ENCODE measurements at regions not wholly inside any gene's neighbourhood (a gene's known extent, or its start where the extent isn't known, plus 50 kb on each side); places are given as distances from the start of the nearest gene placed in this dataset.
A peak's percentile ranks its signal among the peaks of the same experiment; 100 is the strongest.

GRCh38 chr2:199581408-199581807, 123.7 kb upstream of the SATB2 start:
- Histone ChIP-seq H3K36me3 (ENCODE audit: control insufficient read depth in 3 of 3, insufficient read depth in 3 of 3, low read length in 3 of 3) (no peaks in the 10 kb centered on the region), H3K9ac (ENCODE audit: low read depth in 1 of 3, low read length in 3 of 3) (peak overlapping the region; percentile 41 to 77 (median 53)), H3K9me3 (ENCODE audit: control insufficient read depth in 3 of 3, low read length in 3 of 3) (no peaks in the 10 kb centered on the region), H3K4me3 (ENCODE audit: low read length in 3 of 3) (peak overlapping the region; percentile 59 to 82 (median 65)), H3K4me1 (ENCODE audit: control insufficient read depth in 3 of 3, insufficient read depth in 3 of 3, low read length in 3 of 3) (peaks cover 0 to 6% (median 0%) of the 10 kb centered on the region in 3 donors), H3K27ac (ENCODE audit: low read depth, low read length) (no peak overlapping the region), H3K27me3 (ENCODE audit: control insufficient read depth in 3 of 3, insufficient read depth in 3 of 3, low read length in 3 of 3) (no peaks in the 10 kb centered on the region)

GRCh38 chr2:199575416-199575815, 117.7 kb upstream of the SATB2 start:
- H3K4me3 ChIP-seq (ENCODE audit: low read length in 3 of 3) = no peak overlapping the region
- H3K27ac ChIP-seq (ENCODE audit: low read depth, low read length) = no peak overlapping the region
- H3K9me3 ChIP-seq (ENCODE audit: control insufficient read depth in 3 of 3, low read length in 3 of 3) = no peaks in the 10 kb centered on the region
- no peaks in the 10 kb centered on the region for H3K4me1 ChIP-seq (ENCODE audit: control insufficient read depth in 3 of 3, insufficient read depth in 3 of 3, low read length in 3 of 3)
- H3K27me3 ChIP-seq (ENCODE audit: control insufficient read depth in 3 of 3, insufficient read depth in 3 of 3, low read length in 3 of 3) = no peaks in the 10 kb centered on the region
- H3K9ac ChIP-seq (ENCODE audit: low read depth in 1 of 3, low read length in 3 of 3) = no peak overlapping the region
- no peaks in the 10 kb centered on the region for H3K36me3 ChIP-seq (ENCODE audit: control insufficient read depth in 3 of 3, insufficient read depth in 3 of 3, low read length in 3 of 3)

GRCh38 chr2:199572571-199572970, 114.8 kb upstream of the SATB2 start:
- no peaks in the 10 kb centered on the region for H3K9me3 ChIP-seq (ENCODE audit: control insufficient read depth in 3 of 3, low read length in 3 of 3)
- no peak overlapping the region for H3K9ac ChIP-seq (ENCODE audit: low read depth in 1 of 3, low read length in 3 of 3)
- no peak overlapping the region for H3K27ac ChIP-seq (ENCODE audit: low read depth, low read length)
- no peaks in the 10 kb centered on the region for H3K4me1 ChIP-seq (ENCODE audit: control insufficient read depth in 3 of 3, insufficient read depth in 3 of 3, low read length in 3 of 3)
- no peaks in the 10 kb centered on the region for H3K27me3 ChIP-seq (ENCODE audit: control insufficient read depth in 3 of 3, insufficient read depth in 3 of 3, low read length in 3 of 3)
- H3K4me3 ChIP-seq (ENCODE audit: low read length in 3 of 3) = no peak overlapping the region
- no peaks in the 10 kb centered on the region for H3K36me3 ChIP-seq (ENCODE audit: control insufficient read depth in 3 of 3, insufficient read depth in 3 of 3, low read length in 3 of 3)

GRCh38 chr2:199570934-199571333, 113.2 kb upstream of the SATB2 start:
- H3K4me3 ChIP-seq (ENCODE audit: low read length in 3 of 3) = no peak overlapping the region
- H3K9ac ChIP-seq (ENCODE audit: low read depth in 1 of 3, low read length in 3 of 3) = no peak overlapping the region
- H3K36me3 ChIP-seq (ENCODE audit: control insufficient read depth in 3 of 3, insufficient read depth in 3 of 3, low read length in 3 of 3) = no peaks in the 10 kb centered on the region
- H3K9me3 ChIP-seq (ENCODE audit: control insufficient read depth in 3 of 3, low read length in 3 of 3) = no peaks in the 10 kb centered on the region
- H3K27me3 ChIP-seq (ENCODE audit: control insufficient read depth in 3 of 3, insufficient read depth in 3 of 3, low read length in 3 of 3) = no peaks in the 10 kb centered on the region
- no peaks in the 10 kb centered on the region for H3K4me1 ChIP-seq (ENCODE audit: control insufficient read depth in 3 of 3, insufficient read depth in 3 of 3, low read length in 3 of 3)
- H3K27ac ChIP-seq (ENCODE audit: low read depth, low read length) = no peak overlapping the region

GRCh38 chr2:199569336-199569735, 111.6 kb upstream of the SATB2 start:
- Histone ChIP-seq H3K36me3 (ENCODE audit: control insufficient read depth in 3 of 3, insufficient read depth in 3 of 3, low read length in 3 of 3) (no peaks in the 10 kb centered on the region), H3K4me3 (ENCODE audit: low read length in 3 of 3) (no peak overlapping the region), H3K27ac (ENCODE audit: low read depth, low read length) (no peak overlapping the region), H3K9ac (ENCODE audit: low read depth in 1 of 3, low read length in 3 of 3) (no peak overlapping the region), H3K4me1 (ENCODE audit: control insufficient read depth in 3 of 3, insufficient read depth in 3 of 3, low read length in 3 of 3) (no peaks in the 10 kb centered on the region), H3K9me3 (ENCODE audit: control insufficient read depth in 3 of 3, low read length in 3 of 3) (peaks cover 0 to 2% (median 0%) of the 10 kb centered on the region in 3 donors), H3K27me3 (ENCODE audit: control insufficient read depth in 3 of 3, insufficient read depth in 3 of 3, low read length in 3 of 3) (no peaks in the 10 kb centered on the region)

GRCh38 chr2:199558156-199558555, 100.4 kb upstream of the SATB2 start:
- Histone ChIP-seq H3K27me3 (ENCODE audit: control insufficient read depth in 3 of 3, insufficient read depth in 3 of 3, low read length in 3 of 3) (no peaks in the 10 kb centered on the region), H3K4me3 (ENCODE audit: low read length in 3 of 3) (no peak overlapping the region), H3K4me1 (ENCODE audit: control insufficient read depth in 3 of 3, insufficient read depth in 3 of 3, low read length in 3 of 3) (no peaks in the 10 kb centered on the region), H3K36me3 (ENCODE audit: control insufficient read depth in 3 of 3, insufficient read depth in 3 of 3, low read length in 3 of 3) (no peaks in the 10 kb centered on the region), H3K9me3 (ENCODE audit: control insufficient read depth in 3 of 3, low read length in 3 of 3) (peaks cover 0 to 2% (median 0%) of the 10 kb centered on the region in 3 donors), H3K27ac (ENCODE audit: low read depth, low read length) (no peak overlapping the region), H3K9ac (ENCODE audit: low read depth in 1 of 3, low read length in 3 of 3) (no peak overlapping the region)

- Histone ChIP-seq H3K27ac (ENCODE audit: low read depth, low read length) (no peak overlapping the region), H3K9ac (ENCODE audit: low read depth in 1 of 3, low read length in 3 of 3) (no peak overlapping the region), H3K36me3 (ENCODE audit: control insufficient read depth in 3 of 3, insufficient read depth in 3 of 3, low read length in 3 of 3) (no peaks in the 10 kb centered on the region), H3K9me3 (ENCODE audit: control insufficient read depth in 3 of 3, low read length in 3 of 3) (peaks cover 0 to 2% (median 0%) of the 10 kb centered on the region in 3 donors), H3K27me3 (ENCODE audit: control insufficient read depth in 3 of 3, insufficient read depth in 3 of 3, low read length in 3 of 3) (no peaks in the 10 kb centered on the region), H3K4me1 (ENCODE audit: control insufficient read depth in 3 of 3, insufficient read depth in 3 of 3, low read length in 3 of 3) (no peaks in the 10 kb centered on the region), H3K4me3 (ENCODE audit: low read length in 3 of 3) (no peak overlapping the region)
Observed at GRCh38 chr2:199556527-199557285, 99.0 kb upstream of the SATB2 start.

GRCh38 chr2:199554026-199554425, 96.3 kb upstream of the SATB2 start:
- no peak overlapping the region for H3K9ac ChIP-seq (ENCODE audit: low read depth in 1 of 3, low read length in 3 of 3)
- peaks cover 0 to 2% (median 0%) of the 10 kb centered on the region in 3 donors for H3K9me3 ChIP-seq (ENCODE audit: control insufficient read depth in 3 of 3, low read length in 3 of 3)
- H3K27ac ChIP-seq (ENCODE audit: low read depth, low read length) = no peak overlapping the region
- H3K27me3 ChIP-seq (ENCODE audit: control insufficient read depth in 3 of 3, insufficient read depth in 3 of 3, low read length in 3 of 3) = no peaks in the 10 kb centered on the region
- no peak overlapping the region for H3K4me3 ChIP-seq (ENCODE audit: low read length in 3 of 3)
- H3K36me3 ChIP-seq (ENCODE audit: control insufficient read depth in 3 of 3, insufficient read depth in 3 of 3, low read length in 3 of 3) = no peaks in the 10 kb centered on the region
- H3K4me1 ChIP-seq (ENCODE audit: control insufficient read depth in 3 of 3, insufficient read depth in 3 of 3, low read length in 3 of 3) = no peaks in the 10 kb centered on the region

- no peaks in the 10 kb centered on the region for H3K4me1 ChIP-seq (ENCODE audit: control insufficient read depth in 3 of 3, insufficient read depth in 3 of 3, low read length in 3 of 3)
- H3K36me3 ChIP-seq (ENCODE audit: control insufficient read depth in 3 of 3, insufficient read depth in 3 of 3, low read length in 3 of 3) = no peaks in the 10 kb centered on the region
- no peak overlapping the region for H3K9ac ChIP-seq (ENCODE audit: low read depth in 1 of 3, low read length in 3 of 3)
- H3K9me3 ChIP-seq (ENCODE audit: control insufficient read depth in 3 of 3, low read length in 3 of 3) = peaks cover 0 to under 1% (median 0%) of the 10 kb centered on the region in 3 donors
- no peak overlapping the region for H3K4me3 ChIP-seq (ENCODE audit: low read length in 3 of 3)
- no peaks in the 10 kb centered on the region for H3K27me3 ChIP-seq (ENCODE audit: control insufficient read depth in 3 of 3, insufficient read depth in 3 of 3, low read length in 3 of 3)
- no peak overlapping the region for H3K27ac ChIP-seq (ENCODE audit: low read depth, low read length)
Observed at GRCh38 chr2:199552141-199552540, 94.4 kb upstream of the SATB2 start.

GRCh38 chr2:199543606-199544172, 86.0 kb upstream of the SATB2 start:
- H3K27me3 ChIP-seq (ENCODE audit: control insufficient read depth in 3 of 3, insufficient read depth in 3 of 3, low read length in 3 of 3) = no peaks in the 10 kb centered on the region
- no peaks in the 10 kb centered on the region for H3K36me3 ChIP-seq (ENCODE audit: control insufficient read depth in 3 of 3, insufficient read depth in 3 of 3, low read length in 3 of 3)
- H3K27ac ChIP-seq (ENCODE audit: low read depth, low read length) = no peak overlapping the region
- no peak overlapping the region for H3K4me3 ChIP-seq (ENCODE audit: low read length in 3 of 3)
- H3K4me1 ChIP-seq (ENCODE audit: control insufficient read depth in 3 of 3, insufficient read depth in 3 of 3, low read length in 3 of 3) = no peaks in the 10 kb centered on the region
- no peak overlapping the region for H3K9ac ChIP-seq (ENCODE audit: low read depth in 1 of 3, low read length in 3 of 3)
- no peaks in the 10 kb centered on the region for H3K9me3 ChIP-seq (ENCODE audit: control insufficient read depth in 3 of 3, low read length in 3 of 3)
